RWPE1 (cell line): ENCODE measurements at regions not wholly inside any gene's neighbourhood (a gene's known extent, or its start where the extent isn't known, plus 50 kb on each side); places are given as distances from the start of the nearest gene placed in this dataset.
"Not testable (repeated sequence)": the region's sequence is repeated elsewhere in the genome, so short reads cannot be mapped to it uniquely, and the experiment has no call there.

ENCODE experiments used
- CTCF ChIA-PET: fragments of 350-600 bp; sonication (Branson Sonifier 250); formaldehyde crosslinking; extraction: SDS; loops from one replicate; lab custom pipeline; 2021; lab: Yijun Ruan, JAX
- POLR2A ChIA-PET: fragments of 400-600 bp; formaldehyde crosslinking; extraction: SDS; loops from one replicate; lab custom pipeline; 2020; ENCODE audit warnings: antibody characterized with exemption; ENCODE audit not compliant: low non-redundant PET; lab: Yijun Ruan, JAX
- DNase-seq: peaks from one replicate; pipeline ENCODE4 v3.0.0; 2012; ENCODE audit warnings: low spot score
- H3K27ac ChIP-seq: fragments of 450-650 bp; 2 replicates; pipeline ENCODE4 v1.5.1; 2017
- TF ChIP-seq, protein P1 (sequence below): fragments of 450-650 bp; conservative IDR thresholded peaks from 2 replicates; pipeline ENCODE4 v1.5.1; 2017; ENCODE audit warnings: low read depth, mild to moderate bottlenecking

- DNase-seq: no peak
- CTCF ChIA-PET: interaction anchor here (0.6 to 0.7 kb wide), 2 partner anchors 243 to 410 kb away, joined by 3 read pairs; no protein-coding TSS in a partner anchor
- no peak overlapping the region for H3K27ac ChIP-seq
Measured at GRCh38 chr5:158590746-158591300, 508.9 kb downstream of the EBF1 start.

GRCh38 chr5:158589939-158590338 lies 509.8 kb downstream of the EBF1 start:
- no peak overlapping the region for H3K27ac ChIP-seq
- TF ChIP-seq, protein P1, sequence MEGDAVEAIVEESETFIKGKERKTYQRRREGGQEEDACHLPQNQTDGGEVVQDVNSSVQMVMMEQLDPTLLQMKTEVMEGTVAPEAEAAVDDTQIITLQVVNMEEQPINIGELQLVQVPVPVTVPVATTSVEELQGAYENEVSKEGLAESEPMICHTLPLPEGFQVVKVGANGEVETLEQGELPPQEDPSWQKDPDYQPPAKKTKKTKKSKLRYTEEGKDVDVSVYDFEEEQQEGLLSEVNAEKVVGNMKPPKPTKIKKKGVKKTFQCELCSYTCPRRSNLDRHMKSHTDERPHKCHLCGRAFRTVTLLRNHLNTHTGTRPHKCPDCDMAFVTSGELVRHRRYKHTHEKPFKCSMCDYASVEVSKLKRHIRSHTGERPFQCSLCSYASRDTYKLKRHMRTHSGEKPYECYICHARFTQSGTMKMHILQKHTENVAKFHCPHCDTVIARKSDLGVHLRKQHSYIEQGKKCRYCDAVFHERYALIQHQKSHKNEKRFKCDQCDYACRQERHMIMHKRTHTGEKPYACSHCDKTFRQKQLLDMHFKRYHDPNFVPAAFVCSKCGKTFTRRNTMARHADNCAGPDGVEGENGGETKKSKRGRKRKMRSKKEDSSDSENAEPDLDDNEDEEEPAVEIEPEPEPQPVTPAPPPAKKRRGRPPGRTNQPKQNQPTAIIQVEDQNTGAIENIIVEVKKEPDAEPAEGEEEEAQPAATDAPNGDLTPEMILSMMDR: no peak
- no peak for DNase-seq
- CTCF ChIA-PET: no interaction called here
- POLR2A ChIA-PET: no interaction called here

More at GRCh38 chr5:158590746-158591300, 508.9 kb downstream of the EBF1 start:
- POLR2A ChIA-PET: no interaction called here
- TF ChIP-seq, protein P1: no peak

GRCh38 chr5:158588617-158589016 lies 511.1 kb downstream of the EBF1 start:
- POLR2A ChIA-PET: no interaction called here

DNA sequence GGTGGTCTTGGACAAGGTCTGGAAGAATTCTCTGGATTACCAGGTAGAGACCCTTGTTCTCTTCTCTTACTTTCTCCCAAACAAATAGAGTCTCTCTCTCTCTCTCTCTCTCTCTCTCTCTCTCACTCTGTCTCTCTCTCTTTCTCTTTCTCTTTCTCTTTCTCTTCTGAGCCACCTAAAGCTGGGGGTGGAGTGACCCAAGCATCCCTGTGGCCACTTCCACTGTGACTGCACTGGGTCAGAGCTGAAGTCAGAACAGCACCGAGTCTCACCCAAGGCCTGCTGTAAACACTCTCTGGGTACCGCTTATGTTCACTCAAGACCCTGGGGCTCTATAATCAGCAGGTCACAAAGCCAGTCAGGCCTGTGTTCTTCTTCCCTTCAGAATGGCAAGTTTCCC lies 513.7 kb downstream of the EBF1 start:
- H3K27ac ChIP-seq: no peak overlapping the region
- TF ChIP-seq, protein P1: no peak
- ChIA-PET POLR2A (no interaction called here), CTCF (no interaction called here)
- DNase-seq: no peak

More at GRCh38 chr5:158588617-158589016, 511.1 kb downstream of the EBF1 start:
- no peak overlapping the region for H3K27ac ChIP-seq
- no peak for DNase-seq
- TF ChIP-seq, protein P1: no peak
- CTCF ChIA-PET: interaction anchor here (0.6 to 0.7 kb wide), 2 partner anchors 433 to 918 kb away, joined by 3 to 4 read pairs; no protein-coding TSS in a partner anchor

GRCh38 chr5:158582669-158583068 lies 517.0 kb downstream of the EBF1 start:
- H3K27ac ChIP-seq, DNase-seq, POLR2A ChIA-PET, CTCF ChIA-PET: not testable (repeated sequence)

DNA sequence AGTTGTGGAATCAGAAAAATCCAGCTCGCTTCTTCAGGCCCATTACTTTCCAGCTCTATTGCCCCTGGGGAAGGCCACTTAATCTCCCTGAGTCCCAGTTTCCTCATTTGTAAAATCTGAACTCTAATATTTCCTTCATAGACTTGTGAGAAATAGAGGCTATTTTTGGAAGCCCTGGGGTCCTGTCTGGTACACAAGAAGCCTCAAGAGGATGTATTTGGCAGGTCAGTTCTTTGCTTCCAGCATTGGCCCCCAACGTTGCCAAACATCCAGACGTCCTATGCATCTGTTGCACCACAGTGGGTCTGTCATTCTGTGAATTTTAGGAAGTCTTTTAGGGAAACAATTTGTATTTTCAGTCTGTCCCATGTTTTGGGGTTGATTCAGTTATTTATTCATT lies 525.9 kb downstream of the EBF1 start:
- no peak overlapping the region for H3K27ac ChIP-seq
- no peak for DNase-seq
- TF ChIP-seq, protein P1: no peak
- ChIA-PET POLR2A (no interaction called here), CTCF (interaction anchor here (0.7 kb wide), 2 partner anchors 78 to 533 kb away, joined by 3 to 4 read pairs; no protein-coding TSS in a partner anchor)

- no peak overlapping the region for H3K27ac ChIP-seq
- peak; percentile 56 for DNase-seq
- POLR2A ChIA-PET: no interaction called here
- CTCF ChIA-PET: interaction anchor here (0.6 to 1.0 kb wide), 2 partner anchors 10 to 29 kb away, joined by 3 to 4 read pairs; no protein-coding TSS in a partner anchor
- TF ChIP-seq, protein P1: no peak
Measured at GRCh38 chr5:158570502-158570901, 529.2 kb downstream of the EBF1 start.
